Glomerular visceral epithelial cell (primary cell): ENCODE measurements at regions not wholly inside any gene's neighbourhood (a gene's known extent, or its start where the extent isn't known, plus 50 kb on each side); places are given as distances from the start of the nearest gene placed in this dataset.
"Not testable (repeated sequence)": the region's sequence is repeated elsewhere in the genome, so short reads cannot be mapped to it uniquely, and the experiment has no call there.

Source experiments
- DNase-seq: peaks from one replicate; pipeline ENCODE4 v3.0.0-alpha.2; 2016; ENCODE audit errors: extremely low spot score

DNA sequence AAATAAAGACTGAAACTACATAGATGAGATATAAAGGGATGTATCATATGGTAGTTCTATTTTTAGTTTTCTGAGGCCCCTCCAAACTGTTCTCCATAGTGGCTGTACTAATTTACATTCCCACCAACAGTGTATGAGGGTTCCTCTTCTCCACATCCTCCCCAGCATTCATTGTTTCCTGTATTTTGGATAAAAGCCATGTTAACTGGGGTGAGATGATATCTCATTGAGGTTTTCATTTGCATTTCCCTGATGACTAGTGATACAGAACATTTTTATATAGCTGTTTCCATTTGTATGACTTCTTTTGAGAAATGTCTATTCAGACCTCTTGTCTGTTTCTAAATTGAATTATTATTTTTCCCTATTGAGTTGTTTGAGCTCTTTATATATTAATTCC, 229.3 kb downstream of the RFPL4B start:
- no peak for DNase-seq

DNA sequence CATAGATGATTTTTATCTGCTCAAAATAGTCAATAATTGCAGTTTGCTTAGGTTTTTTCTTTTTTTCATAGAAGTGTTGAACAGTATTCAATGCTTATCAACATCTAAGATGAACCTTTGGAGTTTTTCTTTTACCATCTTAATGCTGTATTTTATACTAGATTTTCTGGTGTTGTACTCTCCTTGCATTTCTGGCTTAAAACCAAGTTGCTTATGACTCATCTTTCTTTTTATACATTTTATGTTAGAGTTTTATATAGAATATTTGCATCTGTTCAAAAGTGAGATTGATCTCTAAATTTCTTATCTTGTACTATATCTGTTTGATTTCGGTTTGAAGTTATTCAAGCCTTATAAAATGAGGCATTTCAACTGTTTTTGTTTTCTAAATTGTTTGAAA, 232.5 kb downstream of the RFPL4B start:
- no peak for DNase-seq

DNA sequence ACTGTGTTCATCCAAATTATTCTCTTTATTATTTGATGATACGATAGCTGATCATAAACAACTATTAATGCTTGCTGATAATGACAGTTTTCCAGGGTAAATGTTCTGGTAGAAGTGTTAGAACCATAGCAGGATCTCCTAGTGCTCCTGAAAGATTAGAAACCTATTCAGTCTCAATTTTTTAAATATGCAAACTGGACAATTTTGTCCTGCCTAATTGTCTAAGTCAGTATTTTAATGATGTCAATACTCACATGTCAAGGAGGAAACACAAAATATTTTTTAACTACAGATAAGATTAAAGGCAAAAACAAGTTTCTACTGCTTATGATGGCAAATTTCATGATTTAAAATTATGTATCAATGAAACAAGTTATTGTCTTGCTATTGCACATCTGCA, 233.9 kb downstream of the RFPL4B start:
- no peak for DNase-seq

- DNase-seq = no peak
Measured at GRCh38 chr6:112590326-112590725, 243.2 kb downstream of the RFPL4B start.

DNA sequence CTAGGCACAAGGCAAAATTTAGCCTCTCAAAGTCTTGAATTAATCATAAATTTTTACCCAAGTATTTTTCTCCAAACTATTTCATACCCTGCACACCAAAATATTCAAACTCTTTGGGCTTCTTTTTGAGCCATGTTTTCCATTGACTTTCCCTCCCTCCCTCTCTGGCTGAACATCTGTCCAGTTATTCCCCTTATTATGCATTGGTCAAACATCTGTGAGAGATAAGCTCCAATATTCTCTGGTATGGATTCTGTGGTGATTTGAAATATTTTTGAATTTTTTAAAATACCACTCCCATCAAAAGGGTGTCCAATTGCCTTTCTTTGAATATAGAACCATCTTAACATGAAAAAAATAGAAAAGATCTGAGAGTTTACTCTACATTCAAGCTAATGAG, 244.2 kb downstream of the RFPL4B start:
- no peak for DNase-seq

DNA sequence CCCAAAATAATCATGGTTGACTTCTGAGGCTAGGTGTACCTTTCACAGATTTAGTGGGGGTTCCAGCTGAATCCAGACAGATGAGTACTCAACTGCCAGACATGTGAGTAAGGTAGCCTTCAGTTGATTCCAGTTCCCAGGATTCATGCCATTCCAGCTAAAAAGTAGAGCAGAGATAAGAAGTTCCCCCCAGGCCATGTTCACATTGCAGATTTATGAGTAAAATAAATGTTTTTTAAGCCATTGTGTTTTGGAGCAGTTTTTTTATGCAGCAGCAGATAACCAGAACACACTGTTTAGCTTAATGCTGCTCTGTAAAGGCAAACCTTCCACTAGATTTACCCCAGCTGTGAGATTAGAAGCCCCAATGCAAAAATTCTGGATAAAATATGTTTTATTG, 245.0 kb downstream of the RFPL4B start:
- no peak for DNase-seq

- no peak for DNase-seq
Measured at GRCh38 chr6:112594886-112595594, 247.9 kb downstream of the RFPL4B start.

- DNase-seq = no peak
Measured at GRCh38 chr6:112595841-112596240, 248.7 kb downstream of the RFPL4B start.

DNA sequence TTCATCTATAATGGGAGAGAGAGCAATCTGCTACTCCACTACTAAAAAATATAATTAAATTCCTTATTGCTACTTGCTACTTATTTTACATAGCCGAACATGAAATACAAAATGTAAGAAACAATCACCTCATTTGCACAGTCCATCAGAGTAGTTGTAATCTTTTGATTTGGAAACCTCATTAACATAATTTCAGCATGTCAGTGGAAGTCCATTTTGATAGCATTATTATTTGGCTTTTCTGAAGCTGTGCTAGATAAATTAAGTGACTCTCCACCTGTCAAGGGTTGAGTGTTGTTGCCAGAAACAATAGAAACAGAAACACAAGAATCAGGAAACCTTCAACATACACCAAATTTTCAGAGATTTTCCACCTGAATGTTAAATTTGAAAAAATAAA, 250.0 kb downstream of the RFPL4B start:
- no peak for DNase-seq

DNA sequence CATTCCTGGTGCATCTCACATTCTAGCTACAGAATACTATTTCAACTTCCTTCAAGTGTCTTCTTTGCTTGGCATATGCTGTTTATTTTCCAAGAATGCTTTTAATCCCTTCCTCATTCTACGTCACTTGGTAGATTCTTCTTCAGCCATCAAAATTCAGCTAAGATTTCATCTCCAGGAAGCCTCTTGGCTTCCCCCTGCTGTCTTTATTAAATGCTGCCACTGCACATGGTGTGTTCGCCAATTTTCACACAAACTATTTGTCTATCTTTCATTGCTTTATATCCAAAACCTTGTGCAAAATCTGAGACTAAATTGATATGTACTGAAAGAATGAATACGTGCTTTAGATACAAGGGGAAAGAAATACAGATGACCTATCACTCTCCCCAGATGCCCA, 253.0 kb downstream of the RFPL4B start:
- DNase-seq = no peak

DNA sequence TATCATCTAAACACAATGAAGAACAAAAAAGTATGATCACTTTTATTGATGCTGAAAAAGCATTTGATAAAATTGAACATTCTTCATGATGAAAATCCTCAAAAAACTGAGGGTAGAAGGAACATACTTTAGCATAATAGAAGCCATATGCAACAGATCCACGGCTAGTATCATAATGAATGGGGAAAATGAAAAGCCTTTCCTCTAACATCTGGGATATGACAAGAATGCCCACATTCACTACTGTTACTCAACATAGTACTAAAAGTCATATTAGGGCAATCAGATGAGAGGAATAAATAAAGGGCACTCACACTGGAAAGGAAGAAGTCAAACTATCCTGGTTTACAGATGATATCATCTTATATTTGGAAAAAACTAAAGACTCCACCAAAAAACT, 256.6 kb downstream of the RFPL4B start:
- DNase-seq = no peak

DNA sequence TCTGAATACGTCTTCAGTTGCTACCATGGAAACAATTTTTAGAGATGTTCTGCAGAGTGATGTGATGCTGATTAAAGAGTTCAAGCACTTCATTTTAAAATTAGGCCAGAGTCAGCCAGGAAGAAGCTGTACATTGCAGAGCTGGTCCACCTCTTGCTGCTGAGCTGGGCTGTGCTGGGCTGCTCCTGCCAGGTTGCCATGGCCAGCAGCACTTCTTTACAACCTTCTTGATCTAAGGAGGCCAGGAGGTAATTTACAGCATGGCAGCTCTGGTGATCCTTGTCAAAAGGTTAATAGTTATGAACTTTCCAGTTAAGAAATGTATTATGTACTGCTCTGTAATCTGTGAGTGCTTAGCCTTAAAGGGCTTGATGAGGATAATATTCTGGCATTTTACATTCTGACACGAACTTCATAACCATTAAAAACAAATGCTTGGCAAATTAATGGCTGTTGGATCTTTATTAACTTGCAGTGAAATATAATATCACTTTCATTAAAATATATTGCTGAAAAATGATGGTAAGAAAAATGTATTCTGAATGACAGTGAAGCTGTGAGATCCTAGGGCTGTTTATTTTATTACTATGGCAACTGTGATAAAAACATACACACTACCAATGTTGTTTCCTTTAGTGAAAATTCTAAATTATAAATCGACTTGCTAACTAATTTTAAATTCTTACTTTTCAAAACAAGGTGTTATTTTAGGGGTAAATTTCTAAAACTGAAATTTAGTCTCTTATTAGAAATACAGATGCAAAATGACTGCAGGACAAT, 259.7 kb downstream of the RFPL4B start:
- no peak for DNase-seq

DNA sequence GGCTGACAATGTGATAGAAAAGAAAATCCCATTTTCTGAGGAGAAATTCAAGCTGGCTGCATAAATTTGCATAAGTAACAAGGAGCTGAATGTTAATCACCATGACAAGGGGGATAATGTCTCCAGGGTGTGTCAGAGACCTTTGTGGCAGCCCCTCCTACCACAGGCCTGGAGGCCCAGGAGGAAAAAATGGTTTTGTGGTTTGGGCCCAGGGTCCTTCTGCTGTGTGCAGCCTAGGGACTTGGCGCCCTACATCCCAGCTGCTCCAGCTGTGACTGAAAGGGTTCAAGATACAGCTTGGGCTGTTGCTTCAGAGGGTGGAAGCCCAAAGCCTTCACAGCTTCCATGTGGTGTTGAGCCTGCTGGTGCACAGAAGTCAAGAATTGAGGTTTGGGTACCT, 261.8 kb downstream of the RFPL4B start:
- DNase-seq = not testable (repeated sequence)

DNA sequence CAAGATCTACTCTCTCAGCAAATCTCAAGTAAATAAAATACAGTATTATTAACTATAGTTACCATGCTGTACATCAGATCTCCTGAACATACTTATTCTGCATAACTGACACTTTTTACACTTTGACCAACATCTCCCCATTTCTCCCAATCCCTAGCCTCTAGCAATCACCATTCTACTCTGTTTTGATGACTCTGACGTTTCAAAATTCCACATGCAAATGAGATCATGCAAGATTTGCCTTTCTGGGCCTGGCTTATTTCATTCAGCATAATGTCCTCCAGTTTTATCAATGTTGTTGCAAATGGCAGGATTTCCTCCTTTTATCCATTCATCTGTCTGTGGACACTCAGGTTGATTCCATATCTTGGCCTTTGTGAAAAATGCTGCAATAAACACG, 266.3 kb downstream of the RFPL4B start:
- DNase-seq = no peak

GRCh38 chr6:112618849-112619248, 271.7 kb downstream of the RFPL4B start:
- no peak for DNase-seq

DNA sequence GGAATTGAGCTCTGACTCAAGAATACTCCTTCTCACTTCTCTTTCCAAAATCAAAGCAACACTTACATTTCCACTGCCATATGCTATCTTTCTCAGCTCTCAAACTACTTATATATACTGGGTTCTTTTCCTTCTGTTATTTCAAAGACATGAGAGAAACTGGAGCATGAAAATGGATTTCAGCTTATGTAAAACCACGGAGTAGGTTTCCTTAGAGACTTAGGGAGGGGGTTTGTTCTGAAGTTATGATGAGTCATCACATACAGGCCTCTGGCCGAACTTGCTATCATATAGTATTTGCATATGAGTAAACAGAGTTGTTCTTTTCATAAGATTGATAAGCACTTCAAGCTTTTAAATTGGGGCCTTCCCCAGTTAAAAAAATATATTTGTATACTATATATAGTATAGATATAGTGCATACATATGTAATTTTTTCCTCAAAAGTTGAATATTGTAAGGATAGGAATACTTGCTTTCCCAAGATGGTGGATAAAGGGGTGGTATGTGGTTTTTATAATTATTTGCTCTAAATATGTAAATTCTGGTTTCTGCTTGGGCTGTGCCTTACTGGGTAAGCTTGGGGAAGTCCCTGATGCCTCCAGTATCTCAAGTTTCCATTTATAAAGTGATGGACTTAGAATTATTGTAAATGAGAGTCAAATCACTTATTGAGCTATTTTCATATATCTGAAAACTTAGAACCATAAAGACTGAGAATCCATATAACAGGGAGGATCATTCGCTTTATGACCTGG, 273.9 kb downstream of the RFPL4B start:
- peak; percentile 46 for DNase-seq

DNA sequence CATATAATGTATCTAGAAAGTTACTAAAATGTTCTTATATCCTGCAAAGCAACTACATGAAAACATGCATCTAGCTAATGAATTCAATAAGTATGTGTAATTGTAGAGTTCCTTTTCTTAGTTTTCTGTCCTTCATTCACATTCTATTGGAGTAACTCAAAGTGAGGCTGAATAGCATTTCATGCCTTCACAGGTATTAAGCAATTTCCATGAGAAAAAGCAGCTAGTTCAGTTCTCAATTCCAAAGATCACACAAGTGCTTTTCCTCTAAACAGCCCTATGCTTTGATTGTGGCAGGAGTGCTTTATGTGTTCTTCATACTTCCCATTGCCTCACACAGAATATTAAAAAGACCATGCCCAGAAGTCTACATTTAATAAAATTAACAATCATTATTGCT, 274.9 kb downstream of the RFPL4B start:
- no peak for DNase-seq

DNA sequence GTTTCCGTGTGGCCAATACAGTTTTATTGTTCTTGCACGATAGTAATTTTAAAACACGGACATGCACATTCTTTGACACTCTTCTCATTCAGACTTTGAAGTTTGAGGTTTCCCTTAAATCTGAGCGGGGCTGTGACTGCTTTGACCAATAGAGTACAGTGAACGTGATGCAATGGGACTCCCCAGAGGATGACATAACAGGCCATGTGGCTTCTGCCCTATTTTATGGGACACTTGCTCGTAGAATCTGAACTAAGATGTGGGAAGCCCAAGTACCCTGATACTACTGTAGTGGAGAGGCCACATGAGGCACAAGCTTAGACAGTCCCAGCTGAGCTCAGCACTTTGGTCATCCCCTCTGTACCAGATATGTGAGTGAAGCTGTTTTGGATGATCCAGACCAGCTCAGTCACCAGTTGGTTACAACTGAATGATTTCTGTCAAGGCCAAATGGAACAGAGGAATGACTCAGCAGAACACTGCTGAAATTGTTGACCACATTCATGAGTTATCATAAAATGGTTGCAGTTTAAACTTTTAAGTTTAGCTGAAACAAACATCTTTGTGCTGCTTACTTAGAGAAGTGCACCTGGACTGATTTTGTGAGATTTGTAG, 279.4 kb downstream of the RFPL4B start:
- peak; percentile 88 for DNase-seq

GRCh38 chr6:112634376-112634775, 287.2 kb downstream of the RFPL4B start:
- no peak for DNase-seq

GRCh38 chr6:112636650-112637262, 289.6 kb downstream of the RFPL4B start:
- DNase-seq = peak; percentile 45

- no peak for DNase-seq
Measured at GRCh38 chr6:112639391-112639831, 292.3 kb downstream of the RFPL4B start.

DNA sequence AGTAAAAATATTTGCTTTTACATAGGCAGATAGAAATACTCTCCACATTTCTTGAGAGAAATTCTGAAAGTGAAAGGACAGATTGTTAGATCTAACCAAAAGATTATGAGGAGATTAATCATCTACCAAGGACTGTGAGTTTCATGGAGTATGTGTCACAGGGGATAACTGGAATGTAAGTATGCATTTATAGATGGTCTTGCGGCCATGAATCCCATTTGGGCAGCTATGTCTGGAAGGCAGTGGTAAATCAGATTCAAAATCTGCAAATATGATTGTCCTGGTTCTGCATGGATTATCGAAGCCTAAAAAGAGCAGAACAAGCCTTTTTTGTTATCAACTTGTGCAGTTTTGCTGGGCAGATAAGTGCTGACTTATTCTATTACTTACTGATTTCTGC, 293.8 kb downstream of the RFPL4B start:
- DNase-seq = peak; percentile 83
